ENCODE measurements at regions not wholly inside any gene's neighbourhood (a gene's known extent, or its start where the extent isn't known, plus 50 kb on each side); places are given as distances from the start of the nearest gene placed in this dataset.
A peak's percentile ranks its signal among the peaks of the same experiment; 100 is the strongest.

DNA sequence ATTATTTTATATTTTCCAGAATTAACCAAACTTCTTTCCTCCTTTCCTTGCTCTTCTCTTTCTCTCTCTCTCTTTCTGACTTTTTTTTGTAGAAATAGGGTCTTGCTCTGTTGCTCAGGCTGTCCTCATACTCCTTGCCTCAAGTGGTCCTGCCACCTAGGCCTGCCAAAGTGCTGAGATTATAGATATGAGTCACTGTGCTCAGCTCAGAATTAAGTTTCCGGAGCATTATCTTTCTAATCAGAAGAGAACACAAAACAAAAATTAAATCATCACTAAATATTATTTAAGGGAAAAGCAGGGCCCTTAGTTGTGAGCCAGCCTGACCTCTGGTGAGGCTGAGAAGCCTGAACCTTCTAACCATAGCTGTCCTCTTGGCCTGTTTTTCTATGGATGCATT is 168.2 kb downstream of the SOX2 start:
- TF ChIP-seq, protein P1, sequence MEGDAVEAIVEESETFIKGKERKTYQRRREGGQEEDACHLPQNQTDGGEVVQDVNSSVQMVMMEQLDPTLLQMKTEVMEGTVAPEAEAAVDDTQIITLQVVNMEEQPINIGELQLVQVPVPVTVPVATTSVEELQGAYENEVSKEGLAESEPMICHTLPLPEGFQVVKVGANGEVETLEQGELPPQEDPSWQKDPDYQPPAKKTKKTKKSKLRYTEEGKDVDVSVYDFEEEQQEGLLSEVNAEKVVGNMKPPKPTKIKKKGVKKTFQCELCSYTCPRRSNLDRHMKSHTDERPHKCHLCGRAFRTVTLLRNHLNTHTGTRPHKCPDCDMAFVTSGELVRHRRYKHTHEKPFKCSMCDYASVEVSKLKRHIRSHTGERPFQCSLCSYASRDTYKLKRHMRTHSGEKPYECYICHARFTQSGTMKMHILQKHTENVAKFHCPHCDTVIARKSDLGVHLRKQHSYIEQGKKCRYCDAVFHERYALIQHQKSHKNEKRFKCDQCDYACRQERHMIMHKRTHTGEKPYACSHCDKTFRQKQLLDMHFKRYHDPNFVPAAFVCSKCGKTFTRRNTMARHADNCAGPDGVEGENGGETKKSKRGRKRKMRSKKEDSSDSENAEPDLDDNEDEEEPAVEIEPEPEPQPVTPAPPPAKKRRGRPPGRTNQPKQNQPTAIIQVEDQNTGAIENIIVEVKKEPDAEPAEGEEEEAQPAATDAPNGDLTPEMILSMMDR (IDR thresholded peaks at IDR 0.05) = no peak
- no peak for TF ChIP-seq ELF1 (IDR thresholded peaks at IDR 0.05)
- peak in 1 of 2 experiments; percentile 58; a peak in 1 of 4 replicates for TF ChIP-seq EP300 (IDR thresholded peaks at IDR 0.05; ENCODE audit: borderline replicate concordance in 1 of 2, low read depth in 1 of 2, low read length in 1 of 2)
- TF ChIP-seq, protein P2, sequence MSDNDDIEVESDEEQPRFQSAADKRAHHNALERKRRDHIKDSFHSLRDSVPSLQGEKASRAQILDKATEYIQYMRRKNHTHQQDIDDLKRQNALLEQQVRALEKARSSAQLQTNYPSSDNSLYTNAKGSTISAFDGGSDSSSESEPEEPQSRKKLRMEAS (IDR thresholded peaks at IDR 0.05; ENCODE audit: low read depth) = no peak
- no peak for TF ChIP-seq POLR2AphosphoS5 (IDR thresholded peaks at IDR 0.05; ENCODE audit: low read depth, low read length)
- no peak for TF ChIP-seq RFX5 (IDR thresholded peaks at IDR 0.05; ENCODE audit: low read length)
- peak; percentile 66 for TF ChIP-seq GATA2 (CRISPR knock-in tag; IDR thresholded peaks at IDR 0.05)
- no peak for TF ChIP-seq JUND (IDR thresholded peaks at IDR 0.05)
- no peak for TF ChIP-seq YY1 (IDR thresholded peaks at IDR 0.05; ENCODE audit: low read depth)
- TF ChIP-seq RAD21 (IDR thresholded peaks at IDR 0.05; ENCODE audit: low read length) = 0 out of 2 replicates have a peak, but pooled peaks have one; percentile 8
- no peak for TF ChIP-seq FOXJ3 (CRISPR knock-in tag; IDR thresholded peaks at IDR 0.05)
- TF ChIP-seq, protein P3, sequence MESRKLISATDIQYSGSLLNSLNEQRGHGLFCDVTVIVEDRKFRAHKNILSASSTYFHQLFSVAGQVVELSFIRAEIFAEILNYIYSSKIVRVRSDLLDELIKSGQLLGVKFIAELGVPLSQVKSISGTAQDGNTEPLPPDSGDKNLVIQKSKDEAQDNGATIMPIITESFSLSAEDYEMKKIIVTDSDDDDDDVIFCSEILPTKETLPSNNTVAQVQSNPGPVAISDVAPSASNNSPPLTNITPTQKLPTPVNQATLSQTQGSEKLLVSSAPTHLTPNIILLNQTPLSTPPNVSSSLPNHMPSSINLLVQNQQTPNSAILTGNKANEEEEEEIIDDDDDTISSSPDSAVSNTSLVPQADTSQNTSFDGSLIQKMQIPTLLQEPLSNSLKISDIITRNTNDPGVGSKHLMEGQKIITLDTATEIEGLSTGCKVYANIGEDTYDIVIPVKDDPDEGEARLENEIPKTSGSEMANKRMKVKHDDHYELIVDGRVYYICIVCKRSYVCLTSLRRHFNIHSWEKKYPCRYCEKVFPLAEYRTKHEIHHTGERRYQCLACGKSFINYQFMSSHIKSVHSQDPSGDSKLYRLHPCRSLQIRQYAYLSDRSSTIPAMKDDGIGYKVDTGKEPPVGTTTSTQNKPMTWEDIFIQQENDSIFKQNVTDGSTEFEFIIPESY (IDR thresholded peaks at IDR 0.05; ENCODE audit: borderline replicate concordance, low read depth) = no peak

Data from SK-N-SH (cell line).